ENCODE measurements at regions not wholly inside any gene's neighbourhood (a gene's known extent, or its start where the extent isn't known, plus 50 kb on each side); places are given as distances from the start of the nearest gene placed in this dataset.

DNA sequence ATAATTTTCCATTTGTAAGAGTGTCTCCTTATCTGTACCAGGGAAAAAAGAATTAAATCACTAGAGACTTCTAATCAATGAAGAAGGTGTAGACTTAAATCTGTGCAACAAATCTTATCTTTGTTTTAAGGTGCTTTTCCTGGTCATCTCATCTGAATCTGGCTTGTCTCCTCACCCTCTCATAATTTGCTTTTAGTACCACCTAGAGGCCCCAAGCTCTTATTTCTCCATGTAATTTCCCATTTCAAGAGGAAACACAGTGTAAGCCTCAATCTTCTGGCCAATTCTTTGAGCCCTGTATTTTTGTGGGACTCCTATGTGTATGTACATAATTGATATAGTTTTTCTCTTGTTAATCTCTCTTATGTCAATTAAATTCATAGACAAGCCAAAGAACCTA, 1975.3 kb upstream of the CDH6 start:
- Histone ChIP-seq H3K36me3 (no peaks in the 10 kb centered on the region), H3K4me1 (ENCODE audit: low read depth) (no peaks in the 10 kb centered on the region), H3K9me3 (ENCODE audit: low read depth) (no peaks in the 10 kb centered on the region), H3K27me3 (no peaks in the 10 kb centered on the region), H3K27ac (no peak overlapping the region), H3K4me3 (no peak overlapping the region)
- TF ChIP-seq, protein P1, sequence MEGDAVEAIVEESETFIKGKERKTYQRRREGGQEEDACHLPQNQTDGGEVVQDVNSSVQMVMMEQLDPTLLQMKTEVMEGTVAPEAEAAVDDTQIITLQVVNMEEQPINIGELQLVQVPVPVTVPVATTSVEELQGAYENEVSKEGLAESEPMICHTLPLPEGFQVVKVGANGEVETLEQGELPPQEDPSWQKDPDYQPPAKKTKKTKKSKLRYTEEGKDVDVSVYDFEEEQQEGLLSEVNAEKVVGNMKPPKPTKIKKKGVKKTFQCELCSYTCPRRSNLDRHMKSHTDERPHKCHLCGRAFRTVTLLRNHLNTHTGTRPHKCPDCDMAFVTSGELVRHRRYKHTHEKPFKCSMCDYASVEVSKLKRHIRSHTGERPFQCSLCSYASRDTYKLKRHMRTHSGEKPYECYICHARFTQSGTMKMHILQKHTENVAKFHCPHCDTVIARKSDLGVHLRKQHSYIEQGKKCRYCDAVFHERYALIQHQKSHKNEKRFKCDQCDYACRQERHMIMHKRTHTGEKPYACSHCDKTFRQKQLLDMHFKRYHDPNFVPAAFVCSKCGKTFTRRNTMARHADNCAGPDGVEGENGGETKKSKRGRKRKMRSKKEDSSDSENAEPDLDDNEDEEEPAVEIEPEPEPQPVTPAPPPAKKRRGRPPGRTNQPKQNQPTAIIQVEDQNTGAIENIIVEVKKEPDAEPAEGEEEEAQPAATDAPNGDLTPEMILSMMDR (IDR thresholded peaks at IDR 0.05; ENCODE audit: low read depth, low read length), result no peak
- no peak for DNase-seq (ENCODE audit: low read depth in 1 of 2, low spot score in 1 of 2)

DNA sequence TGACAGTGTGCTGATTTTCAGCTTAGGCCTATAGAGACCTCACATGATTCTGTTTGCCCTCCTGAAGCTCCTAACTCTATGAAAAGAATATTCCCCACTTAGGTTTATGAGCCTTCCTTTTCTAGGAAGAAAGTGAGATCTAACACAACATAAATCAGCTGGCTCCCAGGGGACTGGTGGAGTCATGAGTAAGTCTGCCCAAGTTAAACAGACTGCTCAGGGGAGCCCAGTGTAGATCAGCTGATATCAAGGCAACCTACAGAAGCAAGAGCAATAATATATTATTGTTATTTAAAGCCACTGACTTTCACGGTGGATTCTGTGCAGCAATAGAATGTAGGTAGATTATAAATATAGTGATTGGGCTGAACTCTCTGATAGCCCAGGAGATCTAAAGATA, 1978.6 kb upstream of the CDH6 start:
- H3K27me3 ChIP-seq, result no peaks in the 10 kb centered on the region
- TF ChIP-seq, protein P1 (IDR thresholded peaks at IDR 0.05; ENCODE audit: low read depth, low read length), result no peak
- no peaks in the 10 kb centered on the region for H3K9me3 ChIP-seq (ENCODE audit: low read depth)
- H3K27ac ChIP-seq, result no peak overlapping the region
- no peaks in the 10 kb centered on the region for H3K4me1 ChIP-seq (ENCODE audit: low read depth)
- no peak overlapping the region for H3K4me3 ChIP-seq
- H3K36me3 ChIP-seq, result no peaks in the 10 kb centered on the region
- no peak for DNase-seq (ENCODE audit: low read depth in 1 of 2, low spot score in 1 of 2)

DNA sequence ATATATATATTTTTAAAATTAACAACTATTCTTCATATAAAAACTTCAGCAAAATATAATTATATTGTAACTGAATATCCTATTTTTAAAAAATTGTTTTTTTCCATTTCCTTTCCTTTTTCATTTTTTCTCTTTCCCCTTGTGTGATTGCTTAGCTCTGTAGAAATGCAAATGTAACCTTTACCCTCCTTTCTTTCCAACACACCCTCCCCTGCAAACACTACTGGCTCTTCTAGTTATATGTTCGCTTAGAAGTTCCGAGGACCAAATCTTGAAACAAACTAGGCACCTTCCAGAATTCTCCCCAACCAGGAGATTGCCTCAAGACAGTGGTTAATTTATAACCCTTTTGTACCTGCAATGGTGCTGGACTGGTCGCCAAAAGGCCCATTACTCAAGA, 1980.0 kb upstream of the CDH6 start:
- H3K4me1 ChIP-seq (ENCODE audit: low read depth), result no peaks in the 10 kb centered on the region
- H3K27me3 ChIP-seq, result no peaks in the 10 kb centered on the region
- no peak for DNase-seq (ENCODE audit: low read depth in 1 of 2, low spot score in 1 of 2)
- no peaks in the 10 kb centered on the region for H3K9me3 ChIP-seq (ENCODE audit: low read depth)
- H3K27ac ChIP-seq, result no peak overlapping the region
- TF ChIP-seq, protein P1 (IDR thresholded peaks at IDR 0.05; ENCODE audit: low read depth, low read length), result no peak
- H3K36me3 ChIP-seq, result no peaks in the 10 kb centered on the region
- H3K4me3 ChIP-seq, result no peak overlapping the region

DNA sequence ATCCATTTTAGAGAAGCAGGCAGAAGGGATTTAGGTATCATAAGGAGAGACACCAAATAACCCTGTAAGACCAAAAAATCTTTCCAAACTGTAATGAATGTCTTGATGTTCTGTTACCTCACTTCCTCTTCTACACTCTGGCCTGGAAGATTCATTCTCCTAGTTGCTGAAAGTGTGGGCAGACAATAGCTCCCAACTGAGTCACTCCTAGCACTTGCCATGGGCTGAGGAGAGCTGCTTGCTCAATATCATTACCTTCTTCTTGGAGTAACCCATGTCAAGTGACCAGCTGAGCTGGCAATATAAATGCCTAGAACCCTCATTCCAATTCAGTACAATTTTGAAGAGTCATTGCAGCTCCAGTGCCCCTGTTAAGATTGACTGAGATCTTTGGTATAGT, 1985.5 kb upstream of the CDH6 start:
- Histone ChIP-seq H3K27me3 (no peaks in the 10 kb centered on the region), H3K27ac (no peak overlapping the region), H3K4me3 (no peak overlapping the region), H3K4me1 (ENCODE audit: low read depth) (no peaks in the 10 kb centered on the region), H3K9me3 (ENCODE audit: low read depth) (no peaks in the 10 kb centered on the region), H3K36me3 (no peaks in the 10 kb centered on the region)
- no peak for DNase-seq (ENCODE audit: low read depth in 1 of 2, low spot score in 1 of 2)
- TF ChIP-seq, protein P1 (IDR thresholded peaks at IDR 0.05; ENCODE audit: low read depth, low read length), result no peak

DNA sequence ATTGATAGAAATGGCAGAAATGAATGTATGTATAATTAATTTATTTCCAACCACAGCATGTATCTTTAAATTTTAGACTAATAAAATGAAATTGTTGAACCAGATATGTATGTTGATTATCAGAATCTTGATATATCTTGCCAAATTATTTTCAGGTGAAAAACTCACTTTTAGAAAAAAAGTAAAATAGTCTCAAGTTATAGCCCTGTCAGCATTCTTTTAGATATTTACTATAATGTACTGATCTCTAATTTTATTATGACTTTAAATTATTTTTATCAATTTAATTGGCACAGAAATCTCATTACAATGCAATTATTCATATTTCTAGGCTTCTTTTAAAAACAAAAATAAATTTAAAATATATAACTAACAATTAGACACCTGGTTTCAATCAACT, 1990.4 kb upstream of the CDH6 start:
- Histone ChIP-seq H3K36me3 (no peaks in the 10 kb centered on the region), H3K9me3 (ENCODE audit: low read depth) (no peaks in the 10 kb centered on the region), H3K4me1 (ENCODE audit: low read depth) (no peaks in the 10 kb centered on the region), H3K4me3 (no peak overlapping the region), H3K27ac (no peak overlapping the region), H3K27me3 (no peaks in the 10 kb centered on the region)
- TF ChIP-seq, protein P1 (IDR thresholded peaks at IDR 0.05; ENCODE audit: low read depth, low read length), result no peak
- no peak for DNase-seq (ENCODE audit: low read depth in 1 of 2, low spot score in 1 of 2)

Measured in cardiac muscle cell (in vitro differentiated cells and primary cell).